Transverse colon (tissue), 4 donors: ENCODE measurements at regions not wholly inside any gene's neighbourhood (a gene's known extent, or its start where the extent isn't known, plus 50 kb on each side); places are given as distances from the start of the nearest gene placed in this dataset.
"Not testable (repeated sequence)": the region's sequence is repeated elsewhere in the genome, so short reads cannot be mapped to it uniquely, and the experiment has no call there.

Experiments
- CTCF ChIP-seq, 5 experiments: fragments of 200-600 bp in 3 of 5; fragments of 450-650 bp in 2 of 5; sonication (generic) in 3 of 5; IDR thresholded peaks; 1 replicate in 2 of 5; 2 replicates in 3 of 5; pipeline ENCODE4 v1.5.1; 2016 to 2017; ENCODE audit warnings: antibody characterized with exemption in 5 of 5, inconsistent platforms in 3 of 5, mild to moderate bottlenecking in 2 of 5, moderate library complexity in 1 of 5
- EP300 ChIP-seq: sonication (generic); formaldehyde crosslinking; IDR thresholded peaks from one replicate; pipeline ENCODE4 v1.6.1; 2017; ENCODE audit warnings: antibody characterized with exemption, low read depth
- POLR2A ChIP-seq: fragments of 450-650 bp; IDR thresholded peaks from one replicate; pipeline ENCODE4 v1.6.1; 2016; ENCODE audit warnings: antibody characterized with exemption, mild to moderate bottlenecking, moderate library complexity
- POLR2AphosphoS5 ChIP-seq, 3 donors: sonication (generic); formaldehyde crosslinking; IDR thresholded peaks; one replicate each; pipeline ENCODE4 v1.6.1; 2016; ENCODE audit warnings: antibody characterized with exemption in 3 of 3

DNA sequence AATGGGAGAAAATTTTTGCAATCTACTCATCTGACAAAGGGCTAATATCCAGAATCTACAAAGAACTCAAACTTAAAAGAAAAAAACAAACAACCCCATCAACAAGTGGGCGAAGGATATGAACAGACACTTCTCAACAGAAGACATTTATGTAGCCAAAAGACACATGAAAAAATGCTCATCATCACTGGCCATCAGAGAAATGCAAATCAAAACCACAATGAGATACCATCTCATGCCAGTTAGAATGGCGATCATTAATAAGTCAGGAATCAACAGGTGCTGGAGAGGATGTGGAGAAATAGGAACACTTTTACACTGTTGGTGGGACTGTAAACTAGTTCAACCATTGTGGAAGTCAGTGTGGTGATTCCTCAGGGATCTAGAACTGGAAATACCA, 187.7 kb upstream of the ARHGEF26 start:
- TF ChIP-seq CTCF (IDR thresholded peaks at IDR 0.05); POLR2AphosphoS5 (IDR thresholded peaks at IDR 0.05); POLR2A; EP300: not testable (repeated sequence)
